ENCODE measurements at regions not wholly inside any gene's neighbourhood (a gene's known extent, or its start where the extent isn't known, plus 50 kb on each side); places are given as distances from the start of the nearest gene placed in this dataset.
"Not testable (repeated sequence)": the region's sequence is repeated elsewhere in the genome, so short reads cannot be mapped to it uniquely, and the experiment has no call there.

- H3K79me1 ChIP-seq (ENCODE audit: insufficient read depth, low read depth, low read length, poor library complexity, severe bottlenecking); H3K4me3 Mint-ChIP-seq; H2AK5ac ChIP-seq (ENCODE audit: insufficient read length, low read length): not testable (repeated sequence)
Observed at GRCh38 chr11:38115381-38115780, 1517.3 kb upstream of the RAG2 start.

More at GRCh38 chr11:38115381-38115780, 1517.3 kb upstream of the RAG2 start:
- H4K20me1 ChIP-seq (ENCODE audit: control insufficient read depth, insufficient read depth, insufficient read length); H3K56ac ChIP-seq (ENCODE audit: insufficient read length, low read depth, low read length); H2BK12ac ChIP-seq (ENCODE audit: insufficient read length, low read depth, low read length); H3K79me2 ChIP-seq (ENCODE audit: insufficient read depth, low read length); H3K27ac ChIP-seq (ENCODE audit: insufficient read length, low read depth, low read length); H3K9ac ChIP-seq (ENCODE audit: extremely low read depth, insufficient read length, low read length); H4K8ac ChIP-seq (replicated peaks; ENCODE audit: insufficient read length, low read depth, low read length); H3K18ac ChIP-seq (ENCODE audit: insufficient read length, low read depth, low read length); H2BK120ac ChIP-seq (ENCODE audit: low read depth, low read length, poor library complexity, severe bottlenecking); H2BK5ac ChIP-seq (ENCODE audit: insufficient read length, low read length); H3K27me3 ChIP-seq (ENCODE audit: insufficient read depth, low read length); H3K27ac Mint-ChIP-seq; H2AFZ ChIP-seq (ENCODE audit: low read length); H4K91ac ChIP-seq (ENCODE audit: insufficient read length, low read depth, low read length); H3K4me1 ChIP-seq (ENCODE audit: insufficient read depth, low read length); H3K23ac ChIP-seq (ENCODE audit: insufficient read length, low read depth, low read length); H3K27me3 Mint-ChIP-seq (ENCODE audit: low read depth); H4K5ac ChIP-seq (ENCODE audit: insufficient read length, low read depth, low read length); H3K23me2 ChIP-seq (ENCODE audit: insufficient read length, low read depth, low read length, poor library complexity, severe bottlenecking); DNase-seq; H2BK15ac ChIP-seq (ENCODE audit: low read depth, low read length); H2BK20ac ChIP-seq (ENCODE audit: low read depth, low read length, poor library complexity, severe bottlenecking); H3T11ph ChIP-seq (ENCODE audit: low read length); H3K14ac ChIP-seq (ENCODE audit: insufficient read depth, low read length); H3K4me2 ChIP-seq (ENCODE audit: insufficient read depth, insufficient read length, low read length); H3K9me3 ChIP-seq (ENCODE audit: control insufficient read depth, low read depth, low read length); H3K4ac ChIP-seq (ENCODE audit: low read depth, low read length): not testable (repeated sequence)
- no CpG with 5 or more reads among the region's 3 CpGs for WGBS (ENCODE audit: extremely low coverage, insufficient read length, low lambda C conversion rate)
- Mint-ChIP-seq H3K36me3 (ENCODE audit: insufficient read depth in 1 of 3, low read depth in 3 of 3) (peaks cover 26 to 43% (median 28%) of the 10 kb centered on the region in 3 experiments), H3K4me1 (peaks cover 15 to 22% of the 10 kb centered on the region in 2 experiments), H3K9me3 (peaks cover 27 to 37% of the 10 kb centered on the region in 2 experiments)
